ENCODE measurements at regions not wholly inside any gene's neighbourhood (a gene's known extent, or its start where the extent isn't known, plus 50 kb on each side); places are given as distances from the start of the nearest gene placed in this dataset.
A peak's percentile ranks its signal among the peaks of the same experiment; 100 is the strongest.

- DNase-seq: no peak
These were observed 585.3 kb upstream of the BTBD3 start for GRCh38 chr20:11332381-11332780.

DNA sequence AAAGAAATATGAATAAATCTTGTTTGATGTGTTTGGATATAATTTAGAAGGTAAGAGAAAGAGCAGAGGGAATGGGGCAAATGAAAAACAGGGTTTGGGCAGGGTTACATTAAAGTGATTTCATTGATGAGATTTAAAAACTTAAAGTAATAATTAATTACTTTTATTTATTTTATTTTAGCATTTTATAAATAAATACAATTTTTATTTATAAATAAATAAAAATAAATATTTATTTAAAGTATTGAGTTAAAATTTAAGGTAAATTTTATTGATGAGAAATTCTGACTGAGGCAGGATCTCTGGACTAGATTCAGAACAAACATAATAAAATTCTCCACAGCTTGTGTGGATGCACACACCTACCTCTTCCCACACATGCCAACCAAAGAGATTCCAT is 584.1 kb upstream of the BTBD3 start:
- DNase-seq: no peak

DNA sequence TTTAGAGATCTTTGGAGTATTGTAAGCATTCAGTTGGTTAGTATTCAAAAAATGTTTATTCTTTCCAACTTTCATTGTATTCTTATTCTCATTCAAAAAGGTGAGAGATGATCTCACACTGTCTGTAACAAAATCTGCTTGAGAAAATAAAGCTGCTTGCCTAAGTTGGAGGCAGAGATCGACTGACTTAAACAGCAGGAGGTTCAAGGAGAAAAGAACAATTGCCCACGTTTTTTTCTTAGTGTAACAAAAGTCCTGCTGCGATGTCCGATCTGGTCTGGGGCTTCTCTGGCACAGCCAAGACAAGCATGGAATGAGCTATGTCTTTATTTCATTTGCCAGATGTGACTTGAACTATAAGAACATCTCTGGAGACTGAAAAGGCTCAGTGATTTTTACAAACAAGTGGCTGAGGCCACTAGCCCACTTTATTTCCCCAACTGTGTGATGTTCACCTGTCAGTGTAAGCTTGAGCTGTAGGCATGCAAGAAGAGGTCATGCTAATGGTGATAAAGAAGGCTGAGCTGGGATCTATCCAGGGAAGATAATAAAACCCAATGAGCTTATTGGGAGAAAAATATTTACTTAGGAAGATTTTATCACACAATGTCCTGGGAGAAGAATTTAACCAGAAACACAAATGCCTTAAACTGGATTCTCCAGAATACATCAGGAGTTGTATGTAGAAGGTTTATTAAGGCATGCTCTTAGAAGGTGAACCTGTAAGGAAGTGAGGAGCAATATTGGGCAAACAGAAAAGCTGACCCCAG is 580.1 kb upstream of the BTBD3 start:
- DNase-seq: no peak

DNA sequence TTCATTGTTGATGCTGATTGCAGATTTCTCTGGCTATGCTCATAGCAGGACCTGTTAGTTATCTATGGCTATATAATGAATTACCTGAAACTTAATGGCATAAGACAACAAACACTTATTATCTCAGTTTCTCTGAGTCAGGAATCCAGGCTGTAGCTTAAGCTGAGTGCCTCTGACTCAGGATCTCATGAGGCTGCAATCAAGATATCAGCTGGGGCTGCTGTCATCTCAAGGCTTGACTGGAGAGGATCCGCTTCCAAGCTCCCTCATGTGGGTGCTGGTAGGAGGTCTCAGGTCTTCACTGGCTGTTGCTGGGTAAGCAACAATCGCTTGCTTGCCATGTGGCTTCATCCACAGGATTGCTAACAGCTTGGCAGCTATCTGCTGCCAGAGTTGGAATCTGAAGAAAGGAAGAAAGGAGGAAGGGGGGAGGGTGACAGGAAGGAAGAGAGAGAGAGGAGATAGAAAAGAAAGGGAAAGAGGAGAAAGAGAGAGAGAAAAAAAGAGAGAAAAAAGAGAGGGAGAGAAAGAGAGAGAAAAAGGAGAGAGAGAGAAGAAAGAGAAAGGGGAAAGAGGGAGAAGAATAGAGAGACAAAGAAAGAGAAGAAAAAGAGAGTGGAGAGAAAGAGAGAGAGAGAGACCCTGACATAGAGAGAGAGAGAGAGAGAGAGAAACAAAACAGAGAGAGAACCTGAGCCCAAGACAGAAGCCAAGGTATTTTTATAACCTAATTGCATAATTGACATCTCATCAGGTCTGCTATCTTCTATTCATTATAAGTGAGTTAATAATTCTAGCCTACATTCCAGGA is 579.0 kb upstream of the BTBD3 start:
- no peak for DNase-seq

- no peak for DNase-seq
These were observed 572.8 kb upstream of the BTBD3 start for GRCh38 chr20:11344939-11345338.

DNA sequence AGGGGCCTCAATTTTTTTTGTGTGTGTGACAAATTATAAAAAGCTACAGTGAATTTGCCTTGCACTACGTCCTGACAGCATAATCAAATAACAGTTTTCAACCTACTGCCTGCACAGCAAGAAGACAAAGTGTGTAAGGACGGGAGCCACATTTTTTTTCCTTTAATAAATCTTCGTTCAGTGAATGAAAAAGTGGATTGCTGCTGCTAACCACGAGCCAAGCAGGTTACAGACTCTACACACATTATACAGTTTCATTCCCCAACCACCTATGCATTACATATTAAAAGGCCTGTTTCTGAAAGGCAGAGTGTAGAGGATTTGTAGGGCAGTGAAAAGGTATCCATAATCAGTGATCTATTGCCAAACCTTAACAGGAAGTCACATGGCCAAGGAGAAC is 570.0 kb upstream of the BTBD3 start:
- DNase-seq: no peak

DNA sequence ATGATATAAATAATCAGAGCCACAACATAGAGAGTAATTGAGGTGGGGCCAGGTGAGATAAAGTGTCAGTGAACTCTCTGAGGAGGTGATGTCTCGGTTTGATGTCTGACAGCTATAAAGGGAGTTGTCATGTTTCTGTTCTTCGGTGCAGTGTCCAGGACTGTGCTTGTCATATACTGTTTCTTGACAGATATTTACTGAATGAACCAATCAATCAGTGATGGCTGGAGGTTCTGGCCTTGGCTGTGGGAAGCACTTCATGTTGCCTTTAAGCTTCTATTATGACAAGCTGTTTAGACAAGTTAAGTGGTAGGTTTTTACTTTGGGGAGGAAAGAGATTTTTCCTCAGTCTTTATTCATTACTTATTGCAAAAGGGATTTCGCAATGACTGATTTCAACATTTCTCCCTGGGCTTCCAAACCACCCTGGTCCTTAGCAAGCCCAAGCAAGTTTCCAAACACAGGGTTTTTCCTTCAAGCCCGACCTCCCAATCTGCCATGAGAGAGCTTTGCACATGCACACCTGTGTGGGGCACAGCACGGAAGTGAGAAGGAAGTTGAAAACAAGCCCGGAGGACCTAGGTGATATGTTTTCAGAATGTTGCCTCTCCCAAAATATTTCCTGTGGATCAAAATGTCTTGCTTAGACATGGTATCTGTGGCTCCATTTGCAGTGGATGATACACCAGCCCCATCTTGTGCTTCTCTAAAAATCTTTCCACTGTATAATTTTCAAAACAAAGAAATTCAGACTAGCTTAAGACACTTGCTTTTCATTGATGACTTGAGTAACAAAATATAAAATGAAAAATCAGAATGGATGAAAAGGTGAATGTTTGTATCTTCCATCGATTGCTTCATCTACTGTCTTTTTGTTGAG is 567.3 kb upstream of the BTBD3 start:
- no peak for DNase-seq

GRCh38 chr20:11352041-11352440 is 565.7 kb upstream of the BTBD3 start:
- no peak for DNase-seq

- no peak for DNase-seq
These were observed 562.8 kb upstream of the BTBD3 start for GRCh38 chr20:11354846-11355245.

GRCh38 chr20:11355345-11355744 is 562.3 kb upstream of the BTBD3 start:
- DNase-seq: no peak

DNA sequence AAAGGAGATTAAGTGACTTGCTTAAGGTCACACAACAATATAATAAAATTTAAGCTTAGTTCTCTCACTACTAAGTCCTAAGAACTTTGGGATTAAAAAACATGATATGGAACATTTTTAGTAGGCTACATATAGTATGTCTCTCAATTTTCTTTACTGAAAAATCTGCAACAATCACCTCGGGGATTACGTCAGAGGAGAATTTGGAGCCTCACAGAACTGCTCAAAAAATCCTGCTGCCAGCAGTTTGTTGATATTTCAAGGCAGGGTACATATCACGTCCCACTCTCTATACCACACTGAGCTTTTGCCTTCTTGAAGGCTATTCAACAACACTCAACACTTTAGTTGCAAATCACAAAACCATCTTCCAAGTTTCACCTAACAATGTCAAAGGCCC is 561.6 kb upstream of the BTBD3 start:
- DNase-seq: no peak

DNA sequence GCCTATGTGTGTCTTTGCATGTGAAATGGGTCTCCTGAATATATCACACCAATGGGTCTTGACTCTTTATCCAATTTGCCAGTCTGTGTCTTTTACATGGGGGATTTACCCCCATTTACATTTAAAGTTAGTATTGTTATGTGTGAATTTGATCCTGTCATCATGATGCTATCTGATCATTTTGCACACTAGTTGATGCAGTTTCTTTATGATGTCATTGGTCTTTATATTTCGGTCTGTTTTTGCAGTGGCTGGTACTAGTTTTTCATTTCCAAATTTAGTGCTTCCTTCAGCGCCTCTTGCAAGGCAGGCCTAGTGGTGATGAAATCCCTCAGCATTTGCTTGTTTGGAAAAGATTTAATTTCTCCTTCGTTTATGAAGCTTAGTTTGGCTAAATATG is 555.2 kb upstream of the BTBD3 start:
- no peak for DNase-seq

DNA sequence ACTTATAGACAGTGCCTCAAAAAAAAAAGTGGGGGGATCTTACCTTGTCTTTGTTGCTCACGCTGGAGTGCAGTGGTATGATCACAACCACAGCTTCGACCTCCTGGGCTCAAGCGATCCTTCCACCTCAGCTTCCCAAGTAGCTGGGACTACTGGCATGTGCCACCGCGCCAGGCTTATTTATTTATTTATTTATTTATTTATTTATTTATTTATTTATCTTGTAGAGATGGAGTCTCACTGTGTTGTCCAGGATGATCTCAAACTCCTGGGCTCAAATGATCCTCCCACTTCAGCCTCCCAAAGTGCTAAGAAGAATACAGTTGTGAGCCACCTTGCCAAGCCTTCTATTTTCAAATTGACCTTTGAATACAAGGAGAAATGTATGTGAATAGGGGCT is 553.0 kb upstream of the BTBD3 start:
- DNase-seq: no peak

DNA sequence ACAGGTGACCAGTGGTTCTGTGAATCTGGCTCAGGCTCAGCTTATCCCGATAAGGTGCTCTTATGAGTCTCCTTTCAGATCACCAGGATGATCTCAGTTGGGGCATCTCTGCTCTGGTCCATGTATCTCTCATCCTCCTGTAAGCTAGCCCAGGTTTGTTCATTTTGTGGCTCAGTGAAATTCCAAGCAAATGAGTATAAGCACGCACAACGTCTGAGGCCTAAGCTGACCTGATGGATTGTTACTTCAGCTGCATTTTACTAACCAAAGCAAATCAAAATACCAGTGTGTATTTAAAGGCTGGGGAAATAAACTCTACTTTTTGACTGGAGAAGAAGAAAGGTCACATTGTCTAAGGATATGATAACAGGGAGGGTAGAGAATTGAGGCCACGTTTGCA is 551.0 kb upstream of the BTBD3 start:
- no peak for DNase-seq

DNA sequence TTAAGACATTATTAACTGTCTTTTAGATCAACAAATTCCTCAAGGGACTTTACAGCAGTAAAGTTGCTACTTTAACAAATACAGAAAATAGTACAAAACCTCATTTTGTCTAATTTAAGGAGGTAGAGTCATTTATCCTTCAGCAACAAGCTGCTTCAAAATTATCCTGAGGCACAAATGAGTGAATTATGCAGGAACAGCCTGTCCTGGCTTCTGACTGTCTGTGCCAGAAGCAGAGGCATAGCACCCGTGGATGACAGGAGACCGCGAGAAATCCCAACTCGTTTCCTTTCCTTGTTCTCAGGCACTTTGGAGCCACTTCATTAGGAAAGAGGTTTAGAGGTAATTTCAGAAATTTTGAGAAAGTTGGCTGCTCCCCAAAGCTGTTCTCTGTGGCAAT is 549.2 kb upstream of the BTBD3 start:
- DNase-seq: peak in 6 of 58 donors; percentile 6 to 36 (median 22)

GRCh38 chr20:11368965-11369711 is 548.6 kb upstream of the BTBD3 start:
- no peak for DNase-seq

DNA sequence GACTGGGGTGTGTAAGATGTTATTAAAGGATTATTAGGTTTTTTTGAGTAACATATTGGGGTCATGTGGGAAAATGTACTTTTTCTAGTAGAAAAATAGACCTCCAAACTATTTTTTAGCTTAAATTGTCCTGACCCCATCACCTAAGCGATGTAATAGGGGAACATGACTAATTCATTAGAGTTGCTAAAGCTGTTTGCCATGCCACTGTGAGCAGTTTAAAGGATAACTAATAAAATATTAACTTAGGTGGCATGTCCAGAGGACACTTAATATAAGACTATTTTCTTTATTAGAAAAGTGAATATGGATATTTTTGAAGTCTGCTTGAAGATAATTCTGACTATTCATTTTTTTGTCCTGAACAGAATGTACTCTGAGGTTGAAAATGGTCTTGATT is 545.9 kb upstream of the BTBD3 start:
- DNase-seq: no peak

DNA sequence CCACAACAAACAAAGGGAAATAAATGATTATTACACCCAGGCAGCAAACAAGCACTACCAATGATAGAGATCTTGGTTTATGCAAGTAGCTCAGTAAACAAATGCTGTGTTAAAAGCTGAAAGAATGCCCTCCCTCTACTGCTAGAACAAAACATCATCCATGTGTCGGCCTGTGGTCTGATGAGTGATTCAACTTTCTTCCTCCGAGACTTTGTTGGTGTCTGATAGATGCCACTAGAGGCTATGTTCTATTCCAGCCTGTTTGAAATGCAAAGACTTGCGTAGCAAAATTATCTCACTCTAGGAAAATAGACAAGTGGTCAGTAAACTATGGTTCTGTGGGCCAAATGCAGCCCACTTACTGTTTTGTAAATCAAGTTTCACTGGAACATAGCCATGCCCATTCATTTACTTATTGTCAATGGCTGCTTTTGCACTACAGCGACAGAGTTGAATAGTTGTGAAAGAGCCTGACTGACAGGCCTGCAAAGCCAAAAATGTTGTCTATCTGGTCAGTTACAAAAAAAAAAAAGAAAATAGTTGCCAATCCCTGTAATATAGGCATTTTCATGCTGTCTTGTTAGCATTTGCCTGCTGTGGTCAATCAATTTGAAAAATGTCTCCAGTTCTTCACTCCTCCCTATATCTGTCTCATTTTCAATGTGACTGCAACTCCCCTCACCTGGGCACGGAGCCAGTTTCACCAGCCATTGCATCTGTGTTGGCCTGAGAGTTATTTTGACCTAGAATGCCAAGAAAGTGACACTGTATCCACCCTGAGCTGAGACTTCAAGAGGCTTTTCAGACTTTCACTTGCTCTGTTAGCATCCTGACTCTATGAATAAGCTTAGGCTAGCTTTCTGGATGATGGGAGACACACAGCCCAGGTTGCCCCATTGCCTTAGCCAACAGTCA is 544.6 kb upstream of the BTBD3 start:
- DNase-seq: peak in 11 of 58 donors; percentile 1 to 40 (median 15)

GRCh38 chr20:11375335-11375734 is 542.4 kb upstream of the BTBD3 start:
- DNase-seq: no peak

DNA sequence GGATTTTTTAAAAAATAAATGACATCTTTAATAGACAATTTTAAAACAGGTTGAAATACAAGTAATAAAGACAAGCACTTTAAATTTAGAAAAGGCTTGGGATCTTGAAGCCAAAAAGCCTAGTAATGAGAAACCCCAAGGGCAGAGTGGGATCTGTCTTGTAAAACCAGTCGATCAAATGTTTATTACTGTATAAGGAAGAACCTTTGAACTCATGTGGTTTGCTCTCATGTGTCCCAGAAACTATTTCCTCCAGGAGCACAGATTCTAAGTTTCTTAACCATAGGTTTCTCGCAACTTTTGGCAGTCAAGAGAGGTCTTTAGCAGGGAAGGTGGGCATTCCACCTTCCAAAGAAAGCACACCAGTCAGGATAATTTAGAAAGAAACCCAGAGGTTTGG is 541.7 kb upstream of the BTBD3 start:
- no peak for DNase-seq
